Left lung (tissue), 4 donors: ENCODE measurements at regions not wholly inside any gene's neighbourhood (a gene's known extent, or its start where the extent isn't known, plus 50 kb on each side); places are given as distances from the start of the nearest gene placed in this dataset.

Experiments
- ATAC-seq: fragments of 200-7000 bp; cut with Tn5 transposase; one replicate; pipeline ENCODE4 v1.9.1; 2020; ENCODE audit warnings: moderate library complexity
- DNase-seq, 4 donors: peaks; one replicate each; pipeline ENCODE4 v3.0.0-alpha.2; 2013 to 2020
- H3K27ac ChIP-seq, 2 donors: fragments of 200-600 bp; sonication (generic) in 1 of 2; one replicate each; pipeline versions ENCODE4 v1.5.0 to v1.8.0; 2020 to 2021
- H3K27me3 ChIP-seq, 2 donors: fragments of 200-600 bp; sonication (generic) in 1 of 2; one replicate each; pipeline versions ENCODE4 v1.5.0 to v1.8.0; 2020 to 2021
- H3K36me3 ChIP-seq, 2 donors: fragments of 200-600 bp; sonication (generic) in 1 of 2; one replicate each; pipeline versions ENCODE4 v1.5.0 to v1.8.0; 2020 to 2021
- H3K4me1 ChIP-seq, 2 donors: fragments of 200-600 bp; one replicate each; pipeline ENCODE4 v1.8.0; 2021
- H3K4me3 ChIP-seq, 2 donors: fragments of 200-600 bp; sonication (generic) in 1 of 2; one replicate each; pipeline versions ENCODE4 v1.5.0 to v1.8.0; 2020 to 2021; ENCODE audit warnings: mild to moderate bottlenecking in 1 of 2
- H3K9me3 ChIP-seq, 2 donors: fragments of 200-600 bp; sonication (generic) in 1 of 2; one replicate each; pipeline versions ENCODE4 v1.5.0 to v1.8.0; 2020 to 2021
- CTCF ChIP-seq, 2 donors: fragments of 200-600 bp; sonication (generic) in 1 of 2; IDR thresholded peaks; one replicate each; pipeline versions ENCODE4 v1.5.0 to v1.8.0; 2021; ENCODE audit warnings: antibody characterized with exemption in 2 of 2
- intact Hi-C, 2 donors: fragments of 100-400 bp; cut with DNase I; formaldehyde crosslinking; loops; one replicate each; pipeline versions ENCODE4 v1.11.2 to v1.14.2; 2022
- donor health status: DM: no; HTN: yes; CAD: no.
- donor health status: DM: no; HTN: no; CAD: no.

GRCh38 chr6:4448841-4449240, 313.5 kb upstream of the ECI2 start:
- H3K27ac ChIP-seq = no peak overlapping the region
- ATAC-seq (no peak), DNase-seq (no peak)
- TF ChIP-seq CTCF (IDR thresholded peaks at IDR 0.05) = no peak
- no peak overlapping the region for H3K4me3 ChIP-seq
- H3K4me1 ChIP-seq = no peaks in the 10 kb centered on the region
- H3K36me3 ChIP-seq = no peaks in the 10 kb centered on the region
- peaks cover 0 to 12% of the 10 kb centered on the region in 2 donors for H3K9me3 ChIP-seq
- intact Hi-C loops = no loop called here
- H3K27me3 ChIP-seq = no peaks in the 10 kb centered on the region

GRCh38 chr6:4447639-4448330, 312.4 kb upstream of the ECI2 start:
- Histone ChIP-seq H3K4me3 (no peak overlapping the region), H3K27ac (no peak overlapping the region), H3K4me1 (no peaks in the 10 kb centered on the region), H3K36me3 (no peaks in the 10 kb centered on the region), H3K9me3 (peaks cover 0 to 12% of the 10 kb centered on the region in 2 donors), H3K27me3 (no peaks in the 10 kb centered on the region)
- DNase-seq (no peak), ATAC-seq (no peak)
- intact Hi-C loops = no loop called here
- TF ChIP-seq CTCF (IDR thresholded peaks at IDR 0.05) = no peak

GRCh38 chr6:4446982-4447381, 311.6 kb upstream of the ECI2 start:
- H3K36me3 ChIP-seq = no peaks in the 10 kb centered on the region
- no peak overlapping the region for H3K27ac ChIP-seq
- no peaks in the 10 kb centered on the region for H3K4me1 ChIP-seq
- TF ChIP-seq CTCF (IDR thresholded peaks at IDR 0.05) = no peak
- intact Hi-C loops = no loop called here
- no peak for DNase-seq
- H3K4me3 ChIP-seq = no peak overlapping the region
- ATAC-seq = no peak
- H3K27me3 ChIP-seq = no peaks in the 10 kb centered on the region
- peaks cover 0 to 11% of the 10 kb centered on the region in 2 donors for H3K9me3 ChIP-seq

- Histone ChIP-seq H3K9me3 (peaks cover 0 to 2% of the 10 kb centered on the region in 2 donors), H3K36me3 (no peaks in the 10 kb centered on the region), H3K4me1 (no peaks in the 10 kb centered on the region), H3K4me3 (no peak overlapping the region), H3K27ac (no peak overlapping the region), H3K27me3 (no peaks in the 10 kb centered on the region)
- ATAC-seq (no peak), DNase-seq (no peak)
- TF ChIP-seq CTCF (IDR thresholded peaks at IDR 0.05) = no peak
- intact Hi-C loops = no loop called here
Measured at GRCh38 chr6:4441981-4442434, 306.6 kb upstream of the ECI2 start.

- peaks cover 0 to 2% of the 10 kb centered on the region in 2 donors for H3K9me3 ChIP-seq
- intact Hi-C loops = no loop called here
- ATAC-seq (no peak), DNase-seq (no peak)
- no peak overlapping the region for H3K27ac ChIP-seq
- H3K4me3 ChIP-seq = no peak overlapping the region
- H3K4me1 ChIP-seq = no peaks in the 10 kb centered on the region
- H3K27me3 ChIP-seq = no peaks in the 10 kb centered on the region
- TF ChIP-seq CTCF (IDR thresholded peaks at IDR 0.05) = no peak
- no peaks in the 10 kb centered on the region for H3K36me3 ChIP-seq
Measured at GRCh38 chr6:4439159-4439558, 303.8 kb upstream of the ECI2 start.
